Panc1 (cell line): ENCODE measurements at regions not wholly inside any gene's neighbourhood (a gene's known extent, or its start where the extent isn't known, plus 50 kb on each side); places are given as distances from the start of the nearest gene placed in this dataset.

Experiments
- ATAC-seq: fragments of 200-7000 bp; cut with Tn5 transposase; 2 replicates; pipeline ENCODE4 v1.9.1; 2020; ENCODE audit warnings: mild to moderate bottlenecking, moderate library complexity
- BruUV-seq: library from RNA; stranded (reverse); fragments of 400-500 nt; replicated peaks from 2 replicates; lab custom pipeline; 2021; lab: Mats Ljungman, UMichigan
- CTCF ChIA-PET: fragments of 300-600 bp; sonication (Branson Sonifier 250); formaldehyde crosslinking; loops from one replicate; lab custom pipeline; 2022; ENCODE audit warnings: antibody characterized with exemption; lab: Charles Lee
- POLR2A ChIA-PET: fragments of 300-600 bp; sonication (Branson Sonifier 250); formaldehyde crosslinking; loops from one replicate; lab custom pipeline; 2022; ENCODE audit warnings: antibody characterized with exemption; lab: Charles Lee
- DNase-seq: peaks from one replicate; pipeline ENCODE4 v3.0.0-alpha.2; 2010; ENCODE audit warnings: low read depth, low spot score
- H3K27ac ChIP-seq: 2 replicates; pipeline ENCODE4 v1.5.1; 2011; ENCODE audit warnings: mild to moderate bottlenecking, low read length, inconsistent platforms
- H3K27me3 ChIP-seq: fragments of 200-500 bp; sonication (Bioruptor generic); 2 replicates; pipeline ENCODE4 v1.6.0; 2014; ENCODE audit warnings: low read length, inconsistent platforms; ENCODE audit not compliant: control insufficient read depth, insufficient read depth
- H3K36me3 ChIP-seq: fragments of 200-500 bp; sonication (Bioruptor generic); 2 replicates; pipeline ENCODE4 v1.5.1; 2014; ENCODE audit warnings: inconsistent platforms, mild to moderate bottlenecking, low read length, moderate library complexity; ENCODE audit not compliant: control insufficient read depth, insufficient read depth
- H3K4me1 ChIP-seq: 2 replicates; pipeline ENCODE4 v1.5.1; 2011; ENCODE audit warnings: inconsistent platforms, mild to moderate bottlenecking, low read length, moderate library complexity; ENCODE audit not compliant: control insufficient read depth, insufficient read depth
- H3K4me3 ChIP-seq, 2 experiments: 2 replicates each; pipeline ENCODE4 v1.5.1; 2011 to 2012; ENCODE audit warnings: low read depth in 2 of 2, low read length in 2 of 2, mild to moderate bottlenecking in 2 of 2, inconsistent platforms in 1 of 2, moderate library complexity in 1 of 2
- H3K9me3 ChIP-seq: fragments of 200-500 bp; sonication (Bioruptor generic); 2 replicates; pipeline ENCODE4 v1.5.1; 2014; ENCODE audit warnings: low read depth, mild to moderate bottlenecking, inconsistent platforms, low read length, moderate library complexity; ENCODE audit not compliant: control insufficient read depth, insufficient read depth
- POLR2AphosphoS5 ChIP-seq: IDR thresholded peaks from 2 replicates; pipeline ENCODE4 v1.6.1; 2012; ENCODE audit warnings: mild to moderate bottlenecking, low read depth, low read length, moderate library complexity
- REST ChIP-seq, 2 experiments: IDR thresholded peaks; 2 replicates each; pipeline ENCODE4 v1.6.1; 2011 to 2012; ENCODE audit warnings: low read depth in 2 of 2, control low read depth in 1 of 2, low read length in 1 of 2, mild to moderate bottlenecking in 1 of 2, moderate library complexity in 1 of 2; ENCODE audit not compliant: insufficient read depth in 1 of 2
- SIN3A ChIP-seq: IDR thresholded peaks from 2 replicates; pipeline ENCODE4 v1.6.1; 2012; ENCODE audit warnings: low read depth, mild to moderate bottlenecking, low read length, moderate library complexity, borderline replicate concordance; ENCODE audit not compliant: insufficient read depth
- TCF7L2 ChIP-seq: IDR thresholded peaks from 2 replicates; pipeline ENCODE4 v1.6.1; 2011; ENCODE audit warnings: mild to moderate bottlenecking, low read depth, low read length, inconsistent platforms
- in situ Hi-C: cut with HindIII; loops from 2 replicates; pipeline ENCODE4 v1.10.0; 2016; ENCODE audit warnings: low sequenced_read_pairs, low pct_unique_long_range_greater_than_20kb
- intact Hi-C: fragments of 100-400 bp; cut with micrococcal nuclease; formaldehyde crosslinking; loops from one replicate; pipeline ENCODE4 v1.10.0; 2022; ENCODE audit not compliant: unreplicated experiment
- TF ChIP-seq, protein P1 (sequence below): fragments of 450-650 bp; IDR thresholded peaks from 2 replicates; pipeline ENCODE4 v1.5.1; 2017; ENCODE audit warnings: mild to moderate bottlenecking

GRCh38 chr15:85302271-85302670, 78.1 kb upstream of the AKAP13 start:
- ATAC-seq (no peak), DNase-seq (no peak)
- Histone ChIP-seq H3K27ac (no peak overlapping the region), H3K4me3 (no peak overlapping the region), H3K27me3 (no peaks in the 10 kb centered on the region), H3K4me1 (no peaks in the 10 kb centered on the region), H3K9me3 (no peaks in the 10 kb centered on the region), H3K36me3 (no peaks in the 10 kb centered on the region)
- TF ChIP-seq POLR2AphosphoS5 (no peak), REST (IDR thresholded peaks at IDR 0.05; ENCODE audit: insufficient read depth in 1 of 2, low read depth in 2 of 2, low read length in 1 of 2) (no peak), TCF7L2 (no peak)
- TF ChIP-seq, protein P1, sequence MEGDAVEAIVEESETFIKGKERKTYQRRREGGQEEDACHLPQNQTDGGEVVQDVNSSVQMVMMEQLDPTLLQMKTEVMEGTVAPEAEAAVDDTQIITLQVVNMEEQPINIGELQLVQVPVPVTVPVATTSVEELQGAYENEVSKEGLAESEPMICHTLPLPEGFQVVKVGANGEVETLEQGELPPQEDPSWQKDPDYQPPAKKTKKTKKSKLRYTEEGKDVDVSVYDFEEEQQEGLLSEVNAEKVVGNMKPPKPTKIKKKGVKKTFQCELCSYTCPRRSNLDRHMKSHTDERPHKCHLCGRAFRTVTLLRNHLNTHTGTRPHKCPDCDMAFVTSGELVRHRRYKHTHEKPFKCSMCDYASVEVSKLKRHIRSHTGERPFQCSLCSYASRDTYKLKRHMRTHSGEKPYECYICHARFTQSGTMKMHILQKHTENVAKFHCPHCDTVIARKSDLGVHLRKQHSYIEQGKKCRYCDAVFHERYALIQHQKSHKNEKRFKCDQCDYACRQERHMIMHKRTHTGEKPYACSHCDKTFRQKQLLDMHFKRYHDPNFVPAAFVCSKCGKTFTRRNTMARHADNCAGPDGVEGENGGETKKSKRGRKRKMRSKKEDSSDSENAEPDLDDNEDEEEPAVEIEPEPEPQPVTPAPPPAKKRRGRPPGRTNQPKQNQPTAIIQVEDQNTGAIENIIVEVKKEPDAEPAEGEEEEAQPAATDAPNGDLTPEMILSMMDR, result no peak
- ChIA-PET CTCF (interaction anchor here (0.7 kb wide), 1 partner anchor 9 kb away, joined by 3 read pairs; no protein-coding TSS in a partner anchor), POLR2A (interaction anchor here (0.5 to 0.7 kb wide), 3 partner anchors 12 to 347 kb away, joined by 3 to 5 read pairs (median 5); no protein-coding TSS in a partner anchor)
- BruUV-seq, result no TSS peak
- in situ Hi-C loops (no loop called here), intact Hi-C loops (no loop called here)

GRCh38 chr15:85305050-85305449, 75.4 kb upstream of the AKAP13 start:
- no peaks in the 10 kb centered on the region for H3K27me3 ChIP-seq
- BruUV-seq, result no TSS peak
- TF ChIP-seq REST (IDR thresholded peaks at IDR 0.05; ENCODE audit: insufficient read depth in 1 of 2, low read depth in 2 of 2, low read length in 1 of 2) (no peak), SIN3A (no peak), POLR2AphosphoS5 (no peak), TCF7L2 (no peak)
- TF ChIP-seq, protein P1, result no peak
- intact Hi-C loops (no loop called here), in situ Hi-C loops (no loop called here)
- no peak overlapping the region for H3K4me3 ChIP-seq
- CTCF ChIA-PET, result no interaction called here
- POLR2A ChIA-PET, result interaction anchor here (0.5 to 0.6 kb wide), 3 partner anchors 64 to 542 kb away, joined by 3 read pairs; no protein-coding TSS in a partner anchor
- DNase-seq, result no peak
- H3K36me3 ChIP-seq, result no peaks in the 10 kb centered on the region
- ATAC-seq, result no peak
- H3K27ac ChIP-seq, result no peak overlapping the region
- no peaks in the 10 kb centered on the region for H3K9me3 ChIP-seq
- no peaks in the 10 kb centered on the region for H3K4me1 ChIP-seq
